HG03432 (cell line): ENCODE measurements at regions not wholly inside any gene's neighbourhood (a gene's known extent, or its start where the extent isn't known, plus 50 kb on each side); places are given as distances from the start of the nearest gene placed in this dataset.
"Not testable (repeated sequence)": the region's sequence is repeated elsewhere in the genome, so short reads cannot be mapped to it uniquely, and the experiment has no call there.

Experiments
- ATAC-seq: cut with Tn5 transposase; IDR thresholded peaks from one replicate; pipeline ENCODE4 v1.9.1; 2021; ENCODE audit warnings: mild to moderate bottlenecking, moderate library complexity; ENCODE audit not compliant: unreplicated experiment

- no peak for ATAC-seq
Measured at GRCh38 chr3:164927728-164928127, 150.6 kb downstream of the SI start.

- ATAC-seq = no peak
Measured at GRCh38 chr3:164918905-164919304, 159.4 kb downstream of the SI start.

- ATAC-seq = no peak
Measured at GRCh38 chr3:164912916-164913315, 165.4 kb downstream of the SI start.

GRCh38 chr3:164903820-164904451 lies 174.4 kb downstream of the SI start:
- peak; percentile 42 for ATAC-seq

- ATAC-seq = no peak
Measured at GRCh38 chr3:164897342-164897741, 181.0 kb downstream of the SI start.

GRCh38 chr3:164890061-164890460 lies 188.2 kb downstream of the SI start:
- ATAC-seq = no peak

- no peak for ATAC-seq
Measured at GRCh38 chr3:164883171-164883570, 195.1 kb downstream of the SI start.

GRCh38 chr3:164879201-164879600 lies 199.1 kb downstream of the SI start:
- no peak for ATAC-seq

- ATAC-seq = no peak
Measured at GRCh38 chr3:164864454-164864853, 213.8 kb downstream of the SI start.

- ATAC-seq = no peak
Measured at GRCh38 chr3:164852866-164853265, 225.4 kb downstream of the SI start.

GRCh38 chr3:164851905-164852304 lies 226.4 kb downstream of the SI start:
- no peak for ATAC-seq

GRCh38 chr3:164851204-164851603 lies 227.1 kb downstream of the SI start:
- no peak for ATAC-seq

GRCh38 chr3:164848923-164849322 lies 229.4 kb downstream of the SI start:
- no peak for ATAC-seq

- ATAC-seq = no peak
Measured at GRCh38 chr3:164845739-164846138, 232.6 kb downstream of the SI start.

GRCh38 chr3:164832216-164832615 lies 246.1 kb downstream of the SI start:
- ATAC-seq = no peak

GRCh38 chr3:164818318-164818717 lies 260.0 kb downstream of the SI start:
- ATAC-seq = no peak

GRCh38 chr3:164814106-164814505 lies 264.2 kb downstream of the SI start:
- ATAC-seq = no peak

- no peak for ATAC-seq
Measured at GRCh38 chr3:164812042-164812441, 266.3 kb downstream of the SI start.

- ATAC-seq = no peak
Measured at GRCh38 chr3:164806188-164806587, 272.1 kb downstream of the SI start.

- no peak for ATAC-seq
Measured at GRCh38 chr3:164794099-164794498, 284.2 kb downstream of the SI start.

- ATAC-seq = no peak
Measured at GRCh38 chr3:164791263-164791662, 287.0 kb downstream of the SI start.

GRCh38 chr3:164784407-164784806 lies 293.9 kb downstream of the SI start:
- not testable (repeated sequence) for ATAC-seq

- ATAC-seq = no peak
Measured at GRCh38 chr3:164781755-164782154, 296.5 kb downstream of the SI start.
